GM12878 (cell line): ENCODE measurements at regions not wholly inside any gene's neighbourhood (a gene's known extent, or its start where the extent isn't known, plus 50 kb on each side); places are given as distances from the start of the nearest gene placed in this dataset.

ENCODE experiments used
- BCL11A ChIP-seq: IDR thresholded peaks from 2 replicates; pipeline ENCODE4 v1.6.1; 2011; ENCODE audit warnings: low read depth, low read length
- BHLHE40 ChIP-seq, 2 experiments: fragments of 450-650 bp in 1 of 2; IDR thresholded peaks; 2 replicates each; pipeline ENCODE4 v1.6.1; 2011 to 2017; ENCODE audit warnings: low read depth in 2 of 2, borderline replicate concordance in 1 of 2, improper control_type of control experiment in 1 of 2, low read length in 1 of 2, mild to moderate bottlenecking in 1 of 2
- CEBPB ChIP-seq, 2 experiments: fragments of 150-350 bp in 1 of 2; IDR thresholded peaks; 2 replicates each; pipeline ENCODE4 v1.6.1; 2012 to 2014; ENCODE audit warnings: low read depth in 2 of 2, low read length in 2 of 2, borderline replicate concordance in 1 of 2, inconsistent platforms in 1 of 2
- CTCF ChIP-seq, 3 experiments: IDR thresholded peaks in 2 of 3; conservative IDR thresholded peaks in 1 of 3; 2 replicates each; pipeline ENCODE4 v1.5.1; 2011; ENCODE audit warnings: low read depth in 3 of 3, low read length in 3 of 3, mild to moderate bottlenecking in 3 of 3, control low read depth in 2 of 3, moderate library complexity in 2 of 3, inconsistent platforms in 1 of 3, mixed read lengths in 1 of 3; ENCODE audit not compliant: control insufficient read depth in 2 of 3, insufficient read depth in 1 of 3; ENCODE audit errors: extremely low read depth in 1 of 3
- E2F8 ChIP-seq: fragments of 450-650 bp; IDR thresholded peaks from 2 replicates; pipeline ENCODE4 v1.6.1; 2018; ENCODE audit warnings: mild to moderate bottlenecking, low read depth, moderate library complexity; ENCODE audit not compliant: partially characterized antibody
- EZH2 ChIP-seq: IDR thresholded peaks from 2 replicates; pipeline ENCODE4 v1.6.1; 2012; ENCODE audit warnings: low read depth, mild to moderate bottlenecking, control low read depth, inconsistent platforms, low read length, borderline replicate concordance; ENCODE audit not compliant: control insufficient read depth
- POLR2A ChIP-seq: IDR thresholded peaks from 2 replicates; pipeline ENCODE4 v1.6.1; 2011; ENCODE audit warnings: low read depth, mild to moderate bottlenecking, low read length
- POLR2AphosphoS5 ChIP-seq: IDR thresholded peaks from 2 replicates; pipeline ENCODE4 v1.6.1; 2011; ENCODE audit warnings: mild to moderate bottlenecking, low read length, inconsistent platforms
- RB1 ChIP-seq: fragments of 450-650 bp; formaldehyde crosslinking; IDR thresholded peaks from 2 replicates; pipeline ENCODE4 v1.6.1; 2017; ENCODE audit warnings: mild to moderate bottlenecking, borderline replicate concordance
- RFX5 ChIP-seq: IDR thresholded peaks from 2 replicates; pipeline ENCODE4 v1.6.1; 2011; ENCODE audit warnings: low read depth, low read length, improper control_type of control experiment
- ZBED1 ChIP-seq: IDR thresholded peaks from 2 replicates; pipeline ENCODE4 v1.6.1; 2016; ENCODE audit warnings: borderline replicate concordance
- ZNF207 ChIP-seq: fragments of 450-650 bp; IDR thresholded peaks from 2 replicates; pipeline ENCODE4 v1.6.1; 2014; ENCODE audit warnings: antibody characterized with exemption, mild to moderate bottlenecking, borderline replicate concordance

GRCh38 chr13:100755891-100756290 is 81.3 kb upstream of the TMTC4 start:
- TF ChIP-seq EZH2 (no peak), CEBPB (IDR thresholded peaks at IDR 0.05; ENCODE audit: borderline replicate concordance in 1 of 2, low read depth in 2 of 2, low read length in 2 of 2) (no peak), CTCF (IDR thresholded peaks at IDR 0.05 in 2 of 3, conservative IDR thresholded peaks at IDR 0.05 in 1 of 3; ENCODE audit: control insufficient read depth in 2 of 3, extremely low read depth in 1 of 3, insufficient read depth in 1 of 3, low read depth in 3 of 3, low read length in 3 of 3) (no peak), POLR2A (no peak), POLR2AphosphoS5 (no peak), ZNF207 (no peak), BHLHE40 (IDR thresholded peaks at IDR 0.05; ENCODE audit: borderline replicate concordance in 1 of 2, low read depth in 2 of 2, low read length in 1 of 2) (no peak), BCL11A (no peak), RB1 (no peak), E2F8 (no peak), RFX5 (no peak), ZBED1 (no peak)
